Neural progenitor cell (in vitro differentiated cells): ENCODE measurements at regions not wholly inside any gene's neighbourhood (a gene's known extent, or its start where the extent isn't known, plus 50 kb on each side); places are given as distances from the start of the nearest gene placed in this dataset.

Source experiments
- DNase-seq: peaks from one replicate; pipeline ENCODE4 v3.0.0-alpha.2; 2016; ENCODE audit warnings: low spot score
- H2AFZ ChIP-seq: fragments of 200-600 bp; sonication (generic); replicated peaks from 2 replicates; pipeline ENCODE4 v1.6.1; 2016; ENCODE audit warnings: antibody characterized with exemption
- H3F3A ChIP-seq: fragments of 200-600 bp; sonication (generic); 2 replicates; pipeline ENCODE4 v1.6.1; 2016; ENCODE audit warnings: antibody characterized with exemption, low read depth
- H3K27ac ChIP-seq: fragments of 200-600 bp; sonication (generic); 2 replicates; pipeline ENCODE4 v1.5.1; 2016; ENCODE audit warnings: mild to moderate bottlenecking
- H3K27me3 ChIP-seq: fragments of 200-600 bp; sonication (generic); 2 replicates; pipeline ENCODE4 v1.6.1; 2016; ENCODE audit warnings: mild to moderate bottlenecking, moderate library complexity
- H3K36me3 ChIP-seq: fragments of 200-600 bp; sonication (generic); 2 replicates; pipeline ENCODE4 v1.5.1; 2016
- H3K4me1 ChIP-seq: fragments of 200-600 bp; sonication (generic); 2 replicates; pipeline ENCODE4 v1.6.1; 2016; ENCODE audit warnings: mixed run types
- H3K4me2 ChIP-seq: fragments of 200-600 bp; sonication (generic); 2 replicates; pipeline ENCODE4 v1.6.1; 2016
- H3K4me3 ChIP-seq: fragments of 200-600 bp; sonication (generic); 2 replicates; pipeline ENCODE4 v1.5.1; 2016
- H3K79me2 ChIP-seq: fragments of 200-600 bp; sonication (generic); 2 replicates; pipeline ENCODE4 v1.6.1; 2016; ENCODE audit warnings: low read depth
- H3K9ac ChIP-seq: fragments of 200-600 bp; sonication (generic); 2 replicates; pipeline ENCODE4 v1.6.1; 2016
- H3K9me3 ChIP-seq: fragments of 200-600 bp; sonication (generic); 2 replicates; pipeline ENCODE4 v1.5.1; 2016; ENCODE audit warnings: low read depth
- H4K20me1 ChIP-seq: fragments of 200-600 bp; sonication (generic); 2 replicates; pipeline ENCODE4 v1.6.1; 2016; ENCODE audit warnings: low read depth
- H3K27ac Mint-ChIP-seq: 3 replicates; pipeline ENCODE4 v1.8.0; 2021; ENCODE audit warnings: mixed read lengths
- H3K27me3 Mint-ChIP-seq: 2 replicates; pipeline ENCODE4 v1.8.0; 2022; ENCODE audit warnings: low read depth, mild to moderate bottlenecking, inconsistent platforms, moderate library complexity, mixed read lengths; ENCODE audit not compliant: insufficient read depth
- H3K36me3 Mint-ChIP-seq: 3 replicates; pipeline ENCODE4 v1.8.0; 2021; ENCODE audit warnings: mixed read lengths
- H3K4me1 Mint-ChIP-seq: 3 replicates; pipeline ENCODE4 v1.8.0; 2021; ENCODE audit warnings: mixed read lengths
- H3K4me3 Mint-ChIP-seq: 3 replicates; pipeline ENCODE4 v1.8.0; 2021; ENCODE audit warnings: mild to moderate bottlenecking, moderate library complexity, mixed read lengths
- H3K9me3 Mint-ChIP-seq: 3 replicates; pipeline ENCODE4 v1.8.0; 2020; ENCODE audit warnings: mixed read lengths
- CTCF ChIP-seq: fragments of 200-600 bp; sonication (generic); IDR thresholded peaks from 2 replicates; pipeline ENCODE4 v1.5.1; 2017; ENCODE audit warnings: antibody characterized with exemption, mild to moderate bottlenecking
- EZH2 ChIP-seq: fragments of 200-600 bp; sonication (generic); IDR thresholded peaks from 2 replicates; pipeline ENCODE4 v1.6.1; 2017; ENCODE audit warnings: antibody characterized with exemption, mild to moderate bottlenecking, moderate library complexity
- EZH2phosphoT487 ChIP-seq: fragments of 200-600 bp; sonication (generic); IDR thresholded peaks from 2 replicates; pipeline ENCODE4 v1.6.1; 2017; ENCODE audit warnings: antibody characterized with exemption

- H3K4me1 Mint-ChIP-seq = no peaks in the 10 kb centered on the region
- H3K4me1 ChIP-seq = no peaks in the 10 kb centered on the region
- TF ChIP-seq EZH2 (no peak), CTCF (no peak), EZH2phosphoT487 (no peak)
These were observed 212.3 kb upstream of the IRX5 start for GRCh38 chr16:54718376-54718775.

GRCh38 chr16:54715011-54715410 lies 215.7 kb upstream of the IRX5 start:
- TF ChIP-seq EZH2phosphoT487 (no peak), EZH2 (no peak), CTCF (no peak)
- Mint-ChIP-seq H3K36me3 (no peaks in the 10 kb centered on the region), H3K4me3 (no peak overlapping the region), H3K4me1 (no peaks in the 10 kb centered on the region), H3K9me3 (no peaks in the 10 kb centered on the region), H3K27ac (no peak overlapping the region), H3K27me3 (no peaks in the 10 kb centered on the region)
- Histone ChIP-seq H3K27ac (no peak overlapping the region), H3K4me3 (no peak overlapping the region), H3K27me3 (no peaks in the 10 kb centered on the region), H2AFZ (no peak overlapping the region), H3K4me1 (no peaks in the 10 kb centered on the region), H3F3A (no peaks in the 10 kb centered on the region), H3K79me2 (no peaks in the 10 kb centered on the region), H3K4me2 (no peak overlapping the region), H3K9ac (no peak overlapping the region), H3K36me3 (no peaks in the 10 kb centered on the region), H4K20me1 (no peaks in the 10 kb centered on the region), H3K9me3 (no peaks in the 10 kb centered on the region)
- DNase-seq = no peak

More at GRCh38 chr16:54718376-54718775, 212.3 kb upstream of the IRX5 start:
- Mint-ChIP-seq H3K36me3 (no peaks in the 10 kb centered on the region), H3K27me3 (no peaks in the 10 kb centered on the region), H3K4me3 (no peak overlapping the region), H3K27ac (no peak overlapping the region), H3K9me3 (no peaks in the 10 kb centered on the region)
- Histone ChIP-seq H3K27ac (no peak overlapping the region), H3K36me3 (no peaks in the 10 kb centered on the region), H3K9ac (no peak overlapping the region), H3F3A (no peaks in the 10 kb centered on the region), H3K9me3 (no peaks in the 10 kb centered on the region), H4K20me1 (no peaks in the 10 kb centered on the region), H2AFZ (no peak overlapping the region), H3K4me2 (no peak overlapping the region), H3K79me2 (no peaks in the 10 kb centered on the region), H3K4me3 (no peak overlapping the region), H3K27me3 (no peaks in the 10 kb centered on the region)
- no peak for DNase-seq

- Histone ChIP-seq H4K20me1 (no peaks in the 10 kb centered on the region), H2AFZ (no peak overlapping the region), H3K27me3 (no peaks in the 10 kb centered on the region), H3F3A (no peaks in the 10 kb centered on the region), H3K4me1 (no peaks in the 10 kb centered on the region), H3K4me2 (no peak overlapping the region), H3K9ac (no peak overlapping the region), H3K27ac (no peak overlapping the region), H3K9me3 (no peaks in the 10 kb centered on the region), H3K79me2 (no peaks in the 10 kb centered on the region), H3K36me3 (no peaks in the 10 kb centered on the region), H3K4me3 (no peak overlapping the region)
- TF ChIP-seq CTCF = no peak
- TF ChIP-seq EZH2 = no peak
- no peak for TF ChIP-seq EZH2phosphoT487
- Mint-ChIP-seq H3K36me3 (no peaks in the 10 kb centered on the region), H3K4me3 (no peak overlapping the region), H3K27ac (no peak overlapping the region), H3K27me3 (no peaks in the 10 kb centered on the region), H3K9me3 (no peaks in the 10 kb centered on the region), H3K4me1 (no peaks in the 10 kb centered on the region)
- no peak for DNase-seq
These were observed 217.8 kb upstream of the IRX5 start for GRCh38 chr16:54712866-54713265.
